ENCODE measurements at regions not wholly inside any gene's neighbourhood (a gene's known extent, or its start where the extent isn't known, plus 50 kb on each side); places are given as distances from the start of the nearest gene placed in this dataset.

- H3K4me1 ChIP-seq, result no peaks in the 10 kb centered on the region
- no peak for ATAC-seq
- H3K27ac ChIP-seq, result no peak overlapping the region
- no peaks in the 10 kb centered on the region for H3K36me3 ChIP-seq
- no peaks in the 10 kb centered on the region for H3K27me3 ChIP-seq
- no peak for DNase-seq
- TF ChIP-seq CTCF (IDR thresholded peaks at IDR 0.05), result no peak
- intact Hi-C loops (cut with DNase I), result loop anchor here (10.0 kb wide), 2 partner anchors 238 to 478 kb away; no protein-coding TSS in a partner anchor
- no peak overlapping the region for H3K4me3 ChIP-seq
- no peaks in the 10 kb centered on the region for H3K9me3 ChIP-seq
These were observed 159.9 kb upstream of the NAV2 start for GRCh38 chr11:19552656-19553260.

GRCh38 chr11:19552161-19552560, 160.5 kb upstream of the NAV2 start:
- Histone ChIP-seq H3K27me3 (no peaks in the 10 kb centered on the region), H3K9me3 (no peaks in the 10 kb centered on the region), H3K27ac (no peak overlapping the region), H3K4me1 (no peaks in the 10 kb centered on the region), H3K4me3 (no peak overlapping the region), H3K36me3 (no peaks in the 10 kb centered on the region)
- intact Hi-C loops (cut with DNase I), result loop anchor here (10.0 kb wide), 2 partner anchors 237 to 477 kb away; no protein-coding TSS in a partner anchor
- TF ChIP-seq CTCF (IDR thresholded peaks at IDR 0.05), result no peak
- DNase-seq (no peak), ATAC-seq (no peak)

DNA sequence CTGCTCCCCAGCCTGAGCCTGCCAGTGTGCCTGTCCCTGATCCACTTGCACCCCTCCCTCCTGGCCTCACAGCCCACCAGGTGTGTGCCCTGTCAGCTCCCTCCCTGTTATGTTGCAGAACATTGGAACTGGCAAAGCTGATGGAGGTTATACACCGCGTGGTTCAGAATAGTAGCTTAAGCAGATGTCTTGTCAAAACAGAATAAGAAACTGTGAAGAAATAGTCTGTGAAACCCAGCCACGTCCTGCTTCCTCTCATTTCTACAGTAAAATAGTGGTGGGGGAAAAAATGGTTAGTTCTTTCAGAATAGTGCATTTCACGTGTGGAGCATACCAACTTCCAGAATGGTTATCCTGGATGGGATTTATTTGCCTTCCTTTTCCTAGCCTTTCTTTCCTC, 161.2 kb upstream of the NAV2 start:
- ATAC-seq (no peak), DNase-seq (no peak)
- intact Hi-C loops (cut with DNase I), result loop anchor here (10.0 kb wide), 2 partner anchors 237 to 477 kb away; no protein-coding TSS in a partner anchor
- H3K27ac ChIP-seq, result no peak overlapping the region
- no peaks in the 10 kb centered on the region for H3K9me3 ChIP-seq
- TF ChIP-seq CTCF (IDR thresholded peaks at IDR 0.05), result no peak
- no peaks in the 10 kb centered on the region for H3K4me1 ChIP-seq
- no peaks in the 10 kb centered on the region for H3K36me3 ChIP-seq
- no peak overlapping the region for H3K4me3 ChIP-seq
- H3K27me3 ChIP-seq, result no peaks in the 10 kb centered on the region

GRCh38 chr11:19547044-19547443, 165.6 kb upstream of the NAV2 start:
- no peaks in the 10 kb centered on the region for H3K27me3 ChIP-seq
- no peaks in the 10 kb centered on the region for H3K36me3 ChIP-seq
- TF ChIP-seq CTCF (IDR thresholded peaks at IDR 0.05), result no peak
- H3K4me1 ChIP-seq, result no peaks in the 10 kb centered on the region
- no peaks in the 10 kb centered on the region for H3K9me3 ChIP-seq
- intact Hi-C loops (cut with DNase I), result no loop called here
- ATAC-seq (no peak), DNase-seq (no peak)
- no peak overlapping the region for H3K4me3 ChIP-seq
- no peak overlapping the region for H3K27ac ChIP-seq

DNA sequence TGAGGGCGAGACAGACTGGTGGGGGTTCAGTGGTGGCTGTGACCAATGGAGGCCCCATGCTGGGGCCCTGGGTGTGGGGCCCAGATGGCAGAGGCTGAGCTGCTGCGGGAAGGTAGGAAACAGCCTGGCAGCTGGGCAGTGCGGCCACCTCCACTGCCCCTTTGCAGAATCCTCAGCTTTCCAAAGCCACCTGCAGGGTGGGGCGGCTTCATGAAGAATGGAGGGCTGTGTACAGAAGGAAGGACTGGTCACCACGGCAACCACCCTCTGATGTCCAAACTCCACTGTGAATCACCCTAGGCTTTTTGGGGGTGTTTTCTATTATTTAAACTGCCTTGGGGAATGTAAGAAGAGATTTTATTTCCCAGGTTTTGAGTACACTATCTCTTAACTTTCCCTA, 166.3 kb upstream of the NAV2 start:
- H3K4me3 ChIP-seq, result no peak overlapping the region
- no peaks in the 10 kb centered on the region for H3K4me1 ChIP-seq
- no peak for TF ChIP-seq CTCF (IDR thresholded peaks at IDR 0.05)
- DNase-seq (no peak), ATAC-seq (no peak)
- H3K27me3 ChIP-seq, result no peaks in the 10 kb centered on the region
- intact Hi-C loops (cut with DNase I), result no loop called here
- no peaks in the 10 kb centered on the region for H3K9me3 ChIP-seq
- no peaks in the 10 kb centered on the region for H3K36me3 ChIP-seq
- H3K27ac ChIP-seq, result no peak overlapping the region

Measured in upper lobe of right lung (tissue), 1 donor.